GM12878 (cell line): ENCODE measurements at regions not wholly inside any gene's neighbourhood (a gene's known extent, or its start where the extent isn't known, plus 50 kb on each side); places are given as distances from the start of the nearest gene placed in this dataset.

Experiments used
- ATAC-seq: fragments of 200-7000 bp; cut with Tn5 transposase; 3 replicates; pipeline ENCODE4 v1.9.1; 2020; ENCODE audit warnings: mild to moderate bottlenecking, moderate library complexity
- BruUV-seq: library from RNA; stranded (reverse); fragments of 400-500 nt; replicated peaks from 2 replicates; lab custom pipeline; 2021; lab: Mats Ljungman, UMichigan
- CTCF ChIA-PET: fragments of 300-600 bp; sonication (Branson Sonifier 250); formaldehyde crosslinking; extraction: SDS; loops from one replicate; lab custom pipeline; 2021; ENCODE audit warnings: inconsistent platforms; lab: Yijun Ruan, JAX
- POLR2A ChIA-PET: fragments of 350-600 bp; formaldehyde crosslinking; extraction: SDS; loops from one replicate; lab custom pipeline; 2021; ENCODE audit warnings: inconsistent platforms; lab: Charles Lee
- RAD21 ChIA-PET: fragments of 300-600 bp; sonication (Branson Sonifier 250); formaldehyde crosslinking; loops from one replicate; lab custom pipeline; 2023; ENCODE audit warnings: antibody characterized with exemption; ENCODE audit not compliant: unreplicated experiment; lab: Charles Lee
- SMC1A ChIA-PET: fragments of 300-600 bp; sonication (Branson Sonifier 250); formaldehyde crosslinking; loops from one replicate; lab custom pipeline; 2023; ENCODE audit not compliant: unreplicated experiment, uncharacterized antibody; lab: Charles Lee
- DNase-seq: peaks from one replicate; pipeline ENCODE4 v3.0.0-alpha.2; 2011; ENCODE audit warnings: low read depth, low spot score
- FAIRE-seq: peaks from 3 replicates; lab custom pipeline; 2011; peaks lifted over from hg19 to GRCh38; lab: Jason Lieb, UNC
- H2AFZ ChIP-seq: 2 replicates; pipeline ENCODE4 v1.6.0; 2011; ENCODE audit warnings: low read depth, low read length, control low read depth; ENCODE audit not compliant: control insufficient read depth
- H3K27ac ChIP-seq: 2 replicates; pipeline ENCODE4 v1.5.1; 2011; ENCODE audit warnings: control low read depth; ENCODE audit not compliant: control insufficient read depth, insufficient read depth
- H3K27me3 ChIP-seq, 2 experiments: replicated peaks in 1 of 2; 2 replicates each; pipeline versions ENCODE4 v1.6.0 to v1.6.1; 2011; ENCODE audit warnings: low read length in 1 of 2; ENCODE audit not compliant: control insufficient read depth in 2 of 2, insufficient read depth in 2 of 2
- H3K36me3 ChIP-seq, 2 experiments: 2 replicates each; pipeline ENCODE4 v1.5.1; 2011; ENCODE audit warnings: low read length in 1 of 2; ENCODE audit not compliant: control insufficient read depth in 2 of 2, insufficient read depth in 2 of 2
- H3K4me1 ChIP-seq: 2 replicates; pipeline ENCODE4 v1.6.1; 2011; ENCODE audit warnings: mild to moderate bottlenecking, low read length, moderate library complexity, mixed read lengths; ENCODE audit not compliant: control insufficient read depth, insufficient read depth
- H3K4me2 ChIP-seq: 2 replicates; pipeline ENCODE4 v1.6.0; 2011; ENCODE audit warnings: control low read depth; ENCODE audit not compliant: control insufficient read depth, insufficient read depth
- H3K4me3 ChIP-seq: fragments of 200-600 bp; sonication (generic); 2 replicates; pipeline ENCODE4 v1.5.1; 2016
- H3K79me2 ChIP-seq: 2 replicates; pipeline ENCODE4 v1.6.0; 2011; ENCODE audit warnings: low read length; ENCODE audit not compliant: control insufficient read depth, insufficient read depth
- H3K9ac ChIP-seq: 2 replicates; pipeline ENCODE4 v1.8.0; 2011; ENCODE audit warnings: low read length, control low read depth, mixed read lengths; ENCODE audit not compliant: control insufficient read depth, insufficient read depth
- H3K9me3 ChIP-seq: replicated peaks from 3 replicates; pipeline ENCODE4 v1.5.1; 2011; ENCODE audit warnings: mild to moderate bottlenecking, low read length; ENCODE audit not compliant: control insufficient read depth, insufficient read depth
- H4K20me1 ChIP-seq: 2 replicates; pipeline ENCODE4 v1.6.0; 2011; ENCODE audit not compliant: control insufficient read depth, insufficient read depth
- CBFB ChIP-seq: IDR thresholded peaks from 2 replicates; pipeline ENCODE4 v1.6.1; 2016; ENCODE audit warnings: antibody characterized with exemption, low read depth
- IKZF1 ChIP-seq: fragments of 450-650 bp; conservative IDR thresholded peaks from 2 replicates; pipeline ENCODE4 v1.6.1; 2017; ENCODE audit warnings: antibody characterized with exemption, mild to moderate bottlenecking
- IRF4 ChIP-seq: IDR thresholded peaks from 2 replicates; pipeline ENCODE4 v1.6.1; 2011; ENCODE audit warnings: low read depth, low read length
- POLR2AphosphoS5 ChIP-seq: IDR thresholded peaks from 2 replicates; pipeline ENCODE4 v1.6.1; 2011; ENCODE audit warnings: mild to moderate bottlenecking, low read length, inconsistent platforms
- POU2F2 ChIP-seq: IDR thresholded peaks from 3 replicates; pipeline ENCODE4 v1.6.1; 2011; ENCODE audit warnings: low read depth, mild to moderate bottlenecking, low read length, borderline replicate concordance
- RELA ChIP-seq: fragments of 450-650 bp; IDR thresholded peaks from 2 replicates; pipeline ENCODE4 v1.8.0; 2014; ENCODE audit warnings: borderline replicate concordance; ENCODE audit not compliant: partially characterized antibody
- RELB ChIP-seq: fragments of 450-650 bp; IDR thresholded peaks from 2 replicates; pipeline ENCODE4 v1.6.1; 2017; ENCODE audit warnings: low read depth, mild to moderate bottlenecking, moderate library complexity
- SMAD1 ChIP-seq: fragments of 450-650 bp; IDR thresholded peaks from 2 replicates; pipeline ENCODE4 v1.6.1; 2018; ENCODE audit warnings: mild to moderate bottlenecking, low read depth; ENCODE audit not compliant: partially characterized antibody
- SREBF1 ChIP-seq: IDR thresholded peaks from 2 replicates; pipeline ENCODE4 v1.6.1; 2012; ENCODE audit warnings: mild to moderate bottlenecking, low read length
- SRF ChIP-seq, 2 experiments: IDR thresholded peaks; 2 replicates each; pipeline ENCODE4 v1.6.1; 2011; ENCODE audit warnings: low read depth in 2 of 2, low read length in 2 of 2, mild to moderate bottlenecking in 1 of 2, moderate library complexity in 1 of 2
- TAF1 ChIP-seq: IDR thresholded peaks from 2 replicates; pipeline ENCODE4 v1.6.1; 2011; ENCODE audit warnings: mild to moderate bottlenecking, low read depth, low read length, borderline replicate concordance
- WGBS: methylation state at CpG from one replicate; pipeline ENCODE4 v1.1.6; 2016; ENCODE audit warnings: low lambda C conversion rate; ENCODE audit not compliant: insufficient replicate concordance, insufficient coverage; ENCODE audit errors: missing lambda C conversion rate; 5-methylcytosine and 5-hydroxymethylcytosine counted together
- in situ Hi-C: fragments of 300-500 bp; cut with MboI; formaldehyde crosslinking; loops from 9 replicates; pipeline ENCODE4 v1.14.3; 2018; ENCODE audit warnings: mixed read lengths
- intact Hi-C: fragments of 100-400 bp; cut with micrococcal nuclease; formaldehyde crosslinking; loops from one replicate; pipeline ENCODE4 v1.14.2; 2022; ENCODE audit not compliant: unreplicated experiment

DNA sequence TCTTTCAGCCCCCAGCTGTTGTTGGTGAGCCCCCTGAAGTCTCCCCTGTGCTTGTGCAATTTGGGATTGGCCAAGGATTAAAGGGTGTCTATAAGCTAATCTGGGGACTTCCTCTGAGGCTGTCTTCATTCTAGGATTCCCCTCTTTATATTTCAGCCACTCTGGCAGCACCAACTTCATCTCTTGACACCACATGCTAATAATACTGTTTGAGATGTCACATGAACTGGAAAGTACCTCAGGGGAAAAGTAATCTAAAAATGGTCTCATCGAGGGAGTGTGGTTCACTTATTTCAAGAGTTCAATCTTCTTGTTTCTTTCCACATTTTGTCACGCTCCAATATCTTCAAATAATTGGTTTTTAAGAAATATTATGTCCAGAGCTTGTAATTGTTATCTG lies 279.2 kb upstream of the TMC3 start (continued):
- TF ChIP-seq POLR2AphosphoS5 (no peak), RELA (no peak), IKZF1 (no peak), IRF4 (no peak), SREBF1 (no peak), TAF1 (no peak), SRF (IDR thresholded peaks at IDR 0.05; ENCODE audit: low read depth in 2 of 2, low read length in 2 of 2) (no peak), RELB (peak; percentile 62)

- ChIA-PET CTCF (no interaction called here), POLR2A (no interaction called here), RAD21 (no interaction called here), SMC1A (no interaction called here)
- Histone ChIP-seq H3K4me1 (no peaks in the 10 kb centered on the region), H3K27ac (no peak overlapping the region), H2AFZ (no peak overlapping the region), H3K27me3 (no peaks in the 10 kb centered on the region), H3K79me2 (no peaks in the 10 kb centered on the region), H3K9ac (no peak overlapping the region), H4K20me1 (no peaks in the 10 kb centered on the region), H3K36me3 (no peaks in the 10 kb centered on the region), H3K4me2 (no peak overlapping the region), H3K4me3 (no peak overlapping the region), H3K9me3 (no peaks in the 10 kb centered on the region)
- FAIRE-seq (no peak), ATAC-seq (no peak), DNase-seq (no peak)
- no TSS peak for BruUV-seq
- TF ChIP-seq IRF4 (no peak), SMAD1 (no peak), CBFB (no peak), POU2F2 (no peak)
- in situ Hi-C loops (no loop called here), intact Hi-C loops (no loop called here)
- 47% methylated on average over 9 of the region's 9 CpGs for WGBS
Observed at GRCh38 chr15:81645470-81645869, 271.5 kb upstream of the TMC3 start.
